NOMO-1 (cell line): ENCODE measurements at regions not wholly inside any gene's neighbourhood (a gene's known extent, or its start where the extent isn't known, plus 50 kb on each side); places are given as distances from the start of the nearest gene placed in this dataset.
"Not testable (repeated sequence)": the region's sequence is repeated elsewhere in the genome, so short reads cannot be mapped to it uniquely, and the experiment has no call there.

ENCODE experiments used
- DNase-seq, 2 experiments: peaks; one replicate each; lab custom pipeline; 2025; ENCODE audit not compliant: unreplicated experiment in 2 of 2; lab: John Stamatoyannopoulos, UW

GRCh38 chr10:65360497-65360896, 1565.3 kb upstream of the LRRTM3 start:
- no peak for DNase-seq

GRCh38 chr10:65365878-65366277, 1560.0 kb upstream of the LRRTM3 start:
- DNase-seq = no peak

GRCh38 chr10:65367706-65368105, 1558.1 kb upstream of the LRRTM3 start:
- no peak for DNase-seq

GRCh38 chr10:65375528-65375927, 1550.3 kb upstream of the LRRTM3 start:
- no peak for DNase-seq

- DNase-seq = no peak
Observed at GRCh38 chr10:65377687-65378086, 1548.1 kb upstream of the LRRTM3 start.

DNA sequence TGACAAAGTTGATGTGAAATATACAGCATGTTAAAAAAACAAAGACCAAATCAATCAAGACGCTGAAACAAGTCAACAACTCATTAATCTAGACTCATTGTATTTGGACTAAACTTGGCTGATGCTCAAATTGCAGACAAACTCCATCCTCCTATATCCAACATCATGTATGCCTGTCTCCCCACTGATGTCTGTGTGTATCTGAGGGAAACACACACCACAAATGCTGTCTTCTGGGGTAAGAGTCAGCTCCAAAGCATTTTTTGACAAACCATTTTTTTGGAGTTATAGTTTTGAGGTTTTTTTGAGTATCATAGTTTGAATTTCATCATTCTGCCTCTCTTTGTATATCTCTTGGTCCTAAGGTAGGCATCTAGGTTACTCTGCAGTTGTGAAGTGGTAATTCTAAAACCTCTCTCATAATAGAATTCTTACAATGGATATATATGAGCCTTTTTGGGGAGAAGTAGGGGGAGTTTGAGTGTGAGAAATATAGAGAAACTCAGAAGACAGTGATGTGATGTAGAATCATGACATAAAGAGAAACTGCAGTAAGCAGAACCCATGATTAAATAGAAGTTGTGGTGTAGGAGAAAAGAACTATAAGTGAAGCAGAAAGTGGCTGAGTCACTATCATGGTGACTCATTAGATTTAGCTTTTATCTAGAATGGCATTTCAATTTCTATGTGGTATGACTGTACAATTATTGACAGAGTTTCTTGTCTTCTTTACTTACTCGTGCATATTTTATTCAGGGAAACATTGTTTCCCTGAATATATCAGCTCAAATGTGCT, 1531.1 kb upstream of the LRRTM3 start:
- DNase-seq = no peak

DNA sequence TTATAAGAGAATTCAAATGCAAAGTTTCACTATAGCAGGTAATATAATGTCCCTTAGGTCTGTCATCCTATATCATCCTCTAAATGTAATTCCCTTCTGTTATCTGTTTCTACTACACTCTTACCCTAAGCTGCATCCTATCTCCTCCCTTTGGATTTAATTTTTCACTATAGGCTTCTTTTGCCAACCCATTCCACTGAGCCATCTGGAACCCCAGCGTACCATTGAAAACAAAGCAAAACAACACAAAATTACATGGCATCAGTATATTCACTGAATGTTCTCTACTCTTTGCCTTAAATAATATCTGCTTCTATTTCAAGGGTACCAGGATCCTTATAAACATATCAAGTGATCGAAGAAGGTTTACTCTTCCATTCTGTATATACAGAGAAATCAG, 1530.2 kb upstream of the LRRTM3 start:
- no peak for DNase-seq

DNA sequence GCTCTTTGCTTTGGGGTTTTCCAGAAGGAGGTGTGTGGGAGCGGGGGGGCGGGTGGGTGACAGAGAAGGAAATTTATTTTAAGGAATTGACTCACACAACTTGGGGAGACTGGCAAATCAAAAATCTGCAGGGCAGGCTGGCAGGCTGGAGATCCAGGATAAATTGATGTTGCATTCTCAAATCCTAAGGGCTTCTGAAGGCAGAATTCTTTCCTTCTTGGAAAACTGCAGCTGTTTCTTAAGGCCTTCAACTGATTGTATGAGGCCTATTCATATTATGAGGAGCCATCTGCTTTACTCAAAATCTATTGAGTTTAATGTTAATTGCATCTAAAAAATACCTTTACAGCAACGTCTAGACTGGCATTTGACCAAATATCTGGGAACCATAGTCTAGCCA, 1528.8 kb upstream of the LRRTM3 start:
- no peak for DNase-seq

- DNase-seq = no peak
Observed at GRCh38 chr10:65408401-65408800, 1517.4 kb upstream of the LRRTM3 start.

GRCh38 chr10:65413001-65413400, 1512.8 kb upstream of the LRRTM3 start:
- DNase-seq = no peak

DNA sequence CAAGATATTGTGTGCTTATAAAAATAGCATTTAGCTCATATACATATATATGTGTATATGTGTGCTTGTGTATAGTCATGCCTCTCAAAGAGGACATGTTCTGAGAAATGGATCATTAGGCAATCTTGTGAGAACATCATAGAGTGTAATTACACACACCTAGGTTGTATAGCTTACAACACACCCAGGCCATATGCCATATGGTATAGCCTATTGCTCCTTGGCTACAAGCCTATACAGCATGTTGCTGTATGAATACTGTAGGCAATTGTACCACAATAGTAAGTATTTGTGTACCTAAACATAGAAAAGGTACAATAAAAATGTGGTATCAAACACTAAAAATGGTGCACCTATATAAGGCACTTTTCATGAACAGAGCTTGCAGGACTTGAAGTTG, 1510.5 kb upstream of the LRRTM3 start:
- no peak for DNase-seq

- no peak for DNase-seq
Observed at GRCh38 chr10:65416094-65416493, 1509.7 kb upstream of the LRRTM3 start.

- DNase-seq = no peak
Observed at GRCh38 chr10:65419629-65420028, 1506.2 kb upstream of the LRRTM3 start.

- no peak for DNase-seq
Observed at GRCh38 chr10:65423043-65423442, 1502.8 kb upstream of the LRRTM3 start.

DNA sequence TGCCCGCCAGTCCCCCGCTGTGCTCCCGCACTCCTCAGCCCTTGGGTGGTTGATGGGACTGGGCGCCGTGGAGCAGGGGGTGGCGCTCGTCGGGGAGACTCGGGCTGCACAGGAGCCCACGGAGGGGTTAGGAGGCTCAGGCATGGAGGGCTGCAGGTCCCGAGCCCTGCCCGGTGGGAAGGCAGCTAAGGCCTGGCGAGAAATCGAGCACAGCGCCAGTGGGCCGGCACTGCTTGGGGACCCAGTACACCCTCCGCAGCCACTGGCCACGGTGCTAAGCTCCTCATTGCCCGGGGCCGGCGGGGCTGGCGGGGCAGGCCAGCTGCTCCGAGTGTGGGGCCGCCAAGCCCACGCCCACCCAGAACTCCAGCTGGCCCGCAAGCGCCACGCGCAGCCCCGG, 1496.5 kb upstream of the LRRTM3 start:
- not testable (repeated sequence) for DNase-seq

DNA sequence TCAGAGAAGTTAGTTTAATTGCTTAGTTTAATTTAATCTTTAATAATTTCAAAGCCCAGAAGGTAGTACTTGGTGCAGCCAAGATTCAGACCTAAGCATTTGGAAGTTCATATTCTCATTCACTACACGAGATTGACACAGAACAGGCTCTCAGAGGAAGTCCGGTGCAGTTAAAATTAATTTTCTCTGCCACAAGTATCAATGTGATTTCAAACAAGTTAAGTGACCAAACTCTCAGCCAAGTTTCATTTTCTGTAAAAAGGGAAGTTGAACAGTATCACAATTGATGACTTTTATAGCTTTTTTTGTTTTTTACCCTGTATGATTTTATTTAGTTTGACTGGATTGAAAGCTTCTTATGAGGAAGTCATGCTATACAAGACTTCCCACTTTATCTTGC, 1494.9 kb upstream of the LRRTM3 start:
- DNase-seq = no peak

- no peak for DNase-seq
Observed at GRCh38 chr10:65470986-65471385, 1454.8 kb upstream of the LRRTM3 start.

DNA sequence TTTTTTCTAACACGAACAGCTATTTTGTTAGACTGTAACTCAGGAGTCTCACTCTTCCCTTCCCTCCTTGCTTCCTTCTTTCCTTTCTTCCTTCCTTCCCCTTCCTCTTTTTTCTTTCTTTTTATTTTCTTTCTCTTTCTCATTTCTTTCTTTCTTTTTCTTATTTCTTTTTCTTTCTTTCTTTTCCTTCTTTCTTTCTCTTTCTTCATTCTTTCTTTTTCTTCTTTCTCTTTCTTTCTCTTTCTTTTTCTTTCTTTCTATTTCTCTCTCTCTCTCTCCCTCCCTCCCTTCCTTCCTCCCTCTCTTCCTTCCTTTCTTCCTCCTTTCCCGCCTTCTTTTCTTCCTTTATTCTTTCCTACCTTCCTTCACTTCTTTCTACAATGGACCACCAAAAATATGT, 1443.0 kb upstream of the LRRTM3 start:
- no peak for DNase-seq

- no peak for DNase-seq
Observed at GRCh38 chr10:65491799-65492198, 1434.0 kb upstream of the LRRTM3 start.

- DNase-seq = no peak
Observed at GRCh38 chr10:65496541-65496940, 1429.3 kb upstream of the LRRTM3 start.

GRCh38 chr10:65497837-65498236, 1428.0 kb upstream of the LRRTM3 start:
- DNase-seq = no peak

DNA sequence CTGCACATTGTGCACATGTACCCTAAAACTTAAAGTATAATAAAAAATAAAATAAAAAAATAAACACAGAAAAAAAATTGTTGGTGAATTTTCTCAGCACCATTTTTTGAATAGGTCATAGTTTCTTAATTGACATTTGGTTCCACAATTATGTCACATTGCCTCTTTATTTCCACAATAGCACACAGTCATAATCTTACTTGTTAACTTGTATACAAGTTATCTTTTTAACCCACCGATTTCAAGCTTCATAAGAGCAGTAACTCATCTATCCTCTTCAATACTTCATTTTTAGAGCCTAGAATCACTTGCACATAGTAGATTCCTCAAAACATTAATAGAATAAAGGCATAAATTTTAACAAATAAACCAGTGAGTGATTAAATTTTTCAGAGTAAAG, 1425.1 kb upstream of the LRRTM3 start:
- no peak for DNase-seq

GRCh38 chr10:65501259-65501658, 1424.6 kb upstream of the LRRTM3 start:
- no peak for DNase-seq
